ENCODE measurements at regions not wholly inside any gene's neighbourhood (a gene's known extent, or its start where the extent isn't known, plus 50 kb on each side); places are given as distances from the start of the nearest gene placed in this dataset.

DNA sequence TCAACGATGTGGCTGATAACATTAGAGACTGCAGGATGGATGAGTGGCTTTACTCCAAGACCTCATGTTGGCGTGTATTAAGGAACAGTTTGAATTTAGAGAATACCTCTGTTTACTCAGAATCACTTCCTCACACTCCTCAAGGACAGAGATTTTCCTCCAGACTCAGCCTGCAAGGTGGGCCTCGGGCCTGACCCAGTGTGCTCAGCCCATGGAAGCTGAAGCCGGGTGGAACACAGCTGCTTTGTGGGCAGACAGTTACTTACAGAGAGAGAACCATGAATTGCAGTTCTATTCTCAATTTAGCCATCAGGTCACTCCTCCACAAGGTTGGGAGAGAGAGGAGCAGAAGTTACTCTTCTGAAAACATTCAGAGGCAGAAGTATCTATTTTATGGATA is 135.8 kb downstream of the SNX19 start:
- DNase-seq, result no peak

DNA sequence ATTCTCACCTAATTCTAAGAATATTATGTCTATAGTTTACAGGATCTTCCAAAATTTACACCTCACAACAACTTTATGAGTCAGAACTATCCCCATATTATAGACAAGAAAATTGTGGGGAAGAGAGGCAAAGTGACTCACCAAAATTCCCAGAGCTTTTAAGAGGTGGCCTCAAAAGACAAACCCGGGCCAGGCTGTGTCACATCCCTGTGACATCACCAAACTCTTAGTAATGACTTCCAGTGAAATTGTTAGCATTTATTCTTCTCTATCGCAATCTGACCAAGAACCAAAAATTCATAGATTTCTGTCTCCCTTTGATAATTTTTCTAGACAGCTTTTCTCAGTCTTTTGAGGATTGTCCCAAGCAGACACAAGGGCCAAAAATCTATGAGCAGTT is 134.3 kb downstream of the SNX19 start:
- DNase-seq, result no peak

DNA sequence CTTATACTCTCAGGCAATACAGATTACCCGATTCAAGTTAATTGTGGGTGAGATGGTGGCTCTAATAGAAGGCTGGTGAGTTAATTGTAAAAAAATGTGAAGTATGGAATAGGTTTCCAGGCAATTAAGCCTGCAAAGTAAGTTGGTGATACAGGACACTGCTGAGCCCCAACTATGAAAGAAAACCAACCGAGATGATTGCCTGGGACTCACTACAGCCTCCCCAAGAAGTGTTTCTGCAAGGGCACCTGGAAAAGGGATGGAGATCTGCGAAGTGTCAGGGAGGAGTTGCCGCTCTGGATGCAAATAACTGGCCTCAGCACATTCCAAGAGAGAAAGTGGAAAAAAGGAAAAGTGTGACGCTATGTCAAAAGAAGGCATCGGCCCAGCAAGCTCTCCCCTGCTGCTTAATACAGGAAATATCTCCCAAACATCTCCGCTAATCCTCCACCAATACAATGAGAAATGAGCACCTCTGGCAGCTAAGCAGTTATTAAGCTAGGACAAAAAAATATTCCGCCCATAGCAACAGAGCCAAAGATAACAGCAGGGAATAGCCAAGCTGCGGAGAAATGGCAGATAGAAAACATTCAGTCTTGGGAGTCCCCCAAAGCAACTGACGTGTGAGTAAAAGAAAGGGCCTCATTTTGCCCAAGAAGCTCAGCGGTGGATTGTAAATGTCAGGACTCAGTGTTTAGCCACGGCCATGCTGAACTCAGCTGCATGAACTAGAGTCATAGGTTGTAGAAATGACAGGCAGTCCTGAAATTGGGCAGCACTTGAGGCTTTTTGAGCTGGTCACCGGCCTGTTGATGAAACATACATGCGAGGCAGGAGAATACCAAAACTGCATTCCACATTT is 133.7 kb downstream of the SNX19 start:
- DNase-seq, result no peak

DNA sequence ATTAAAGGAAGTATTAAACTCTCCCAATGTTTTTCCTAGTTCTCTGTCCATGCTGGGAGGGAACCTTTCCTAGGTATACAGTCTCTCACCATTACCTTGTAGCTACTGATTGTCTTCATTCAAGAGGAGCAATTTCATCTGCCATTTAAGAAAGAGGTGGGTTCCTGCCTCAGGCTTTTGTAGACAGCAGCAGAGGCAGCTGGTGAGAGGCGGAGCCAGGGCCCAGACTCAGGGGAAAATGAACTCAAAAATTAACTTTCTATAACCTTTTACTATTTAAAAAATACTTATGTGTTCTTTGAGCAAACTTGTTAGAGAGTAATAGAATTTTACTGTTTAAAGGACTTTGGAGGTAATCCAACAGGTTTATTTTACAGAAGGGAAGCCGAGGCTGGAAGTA is 133.0 kb downstream of the SNX19 start:
- no peak for DNase-seq

DNA sequence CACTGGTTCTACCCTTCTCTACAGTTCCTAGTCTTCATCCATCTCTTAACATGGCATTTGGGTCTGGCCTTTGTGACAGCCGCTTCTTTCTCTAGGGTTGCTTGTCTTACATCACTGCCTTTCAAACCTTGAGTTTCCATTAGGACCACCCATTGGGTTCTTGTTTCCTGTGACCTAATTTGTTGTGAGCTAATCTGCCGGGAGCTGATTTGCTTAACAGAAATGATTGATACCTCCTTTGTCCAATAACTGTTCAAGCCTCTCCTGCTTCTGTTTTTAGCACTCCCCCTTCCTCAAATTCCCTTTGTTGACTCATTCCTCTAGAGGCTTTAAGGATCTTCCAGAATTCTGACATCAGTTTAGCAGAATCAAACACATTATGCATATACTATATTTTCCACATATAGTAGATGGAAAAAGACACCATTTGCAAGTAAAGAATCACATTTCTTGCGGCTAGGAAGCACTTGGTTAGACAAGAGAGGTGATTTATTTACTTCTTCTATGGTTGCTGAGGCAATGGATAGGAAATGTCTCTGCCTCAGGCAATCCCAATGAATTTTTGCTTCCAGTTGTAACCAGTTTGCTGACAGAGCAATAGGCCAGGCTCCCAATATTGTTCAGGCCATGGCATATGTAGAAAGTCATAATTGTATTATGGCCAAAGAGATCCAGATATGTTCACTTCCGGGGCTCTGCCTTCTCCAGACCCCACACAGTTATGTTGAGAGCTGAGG is 130.7 kb downstream of the SNX19 start:
- no peak for DNase-seq

DNA sequence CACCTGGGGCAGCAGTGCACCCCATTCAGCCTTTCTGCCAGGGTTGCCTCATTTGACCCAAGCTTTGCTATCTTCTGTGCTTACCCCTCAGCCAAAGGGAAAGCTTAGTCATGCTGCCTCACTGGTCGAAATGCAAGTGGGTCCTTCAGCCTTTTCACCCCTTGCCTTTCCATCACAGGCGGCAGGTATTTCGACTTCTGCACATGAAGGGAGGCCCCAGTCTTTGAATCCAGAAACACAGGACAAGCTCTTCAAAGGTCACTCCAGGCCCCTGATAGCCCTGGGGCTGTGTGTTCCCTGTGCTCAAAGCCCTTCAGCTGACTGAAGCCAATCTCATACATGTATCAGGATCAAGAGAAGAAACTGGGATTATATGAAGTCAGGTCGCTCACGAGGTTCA is 129.7 kb downstream of the SNX19 start:
- DNase-seq, result no peak

DNA sequence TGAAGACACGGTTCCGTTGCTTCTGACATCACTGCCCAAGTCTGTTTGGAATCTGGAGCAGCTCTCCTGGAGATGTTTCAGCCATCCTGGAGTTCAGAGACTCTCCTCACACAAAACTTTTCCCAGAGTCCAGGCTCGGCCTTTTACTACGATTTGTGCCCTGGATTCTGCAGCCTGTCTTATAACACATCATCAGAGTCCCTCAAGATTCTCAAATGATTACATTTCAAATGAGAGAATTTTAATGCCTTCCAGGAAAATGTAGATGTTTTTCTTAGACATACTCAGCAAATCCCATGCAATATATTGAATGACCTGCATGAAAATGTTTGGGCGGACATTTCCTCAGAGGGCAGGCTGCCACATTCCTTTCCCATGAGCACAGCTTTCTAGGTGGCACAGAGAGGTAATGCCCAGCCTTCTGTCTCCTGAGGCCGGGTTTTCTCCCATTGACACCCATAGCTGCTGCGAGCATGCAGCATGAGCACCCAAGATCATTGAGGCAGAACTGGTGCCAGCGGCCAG is 129.1 kb downstream of the SNX19 start:
- DNase-seq, result no peak

DNA sequence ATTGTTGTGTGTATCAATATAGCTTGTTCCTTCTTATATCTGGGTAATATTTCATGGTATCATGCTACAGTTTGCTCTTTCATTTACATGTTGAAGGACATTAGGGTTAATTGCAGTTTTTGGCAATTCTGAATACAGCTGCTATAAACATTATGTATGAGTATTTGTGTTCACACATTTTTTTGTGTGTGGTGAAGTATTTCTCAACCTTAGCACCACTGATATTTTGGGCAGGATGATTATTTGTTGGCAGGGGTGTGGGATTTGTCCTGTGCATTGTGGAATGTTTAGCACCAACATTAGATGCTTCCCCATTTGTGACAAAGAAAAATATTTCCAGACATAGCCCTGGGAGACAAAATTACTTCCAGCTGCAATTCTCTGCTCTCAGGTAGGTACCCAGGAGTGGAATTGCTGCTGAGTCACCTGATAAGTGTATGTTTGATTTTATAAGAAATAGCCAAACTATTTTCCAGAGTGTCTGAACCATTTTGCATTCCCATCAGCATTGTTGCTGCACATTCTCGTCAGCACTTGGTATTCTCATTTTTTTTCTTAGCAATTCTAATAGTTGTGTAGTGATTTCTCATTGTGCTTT is 128.2 kb downstream of the SNX19 start:
- DNase-seq, result no peak

DNA sequence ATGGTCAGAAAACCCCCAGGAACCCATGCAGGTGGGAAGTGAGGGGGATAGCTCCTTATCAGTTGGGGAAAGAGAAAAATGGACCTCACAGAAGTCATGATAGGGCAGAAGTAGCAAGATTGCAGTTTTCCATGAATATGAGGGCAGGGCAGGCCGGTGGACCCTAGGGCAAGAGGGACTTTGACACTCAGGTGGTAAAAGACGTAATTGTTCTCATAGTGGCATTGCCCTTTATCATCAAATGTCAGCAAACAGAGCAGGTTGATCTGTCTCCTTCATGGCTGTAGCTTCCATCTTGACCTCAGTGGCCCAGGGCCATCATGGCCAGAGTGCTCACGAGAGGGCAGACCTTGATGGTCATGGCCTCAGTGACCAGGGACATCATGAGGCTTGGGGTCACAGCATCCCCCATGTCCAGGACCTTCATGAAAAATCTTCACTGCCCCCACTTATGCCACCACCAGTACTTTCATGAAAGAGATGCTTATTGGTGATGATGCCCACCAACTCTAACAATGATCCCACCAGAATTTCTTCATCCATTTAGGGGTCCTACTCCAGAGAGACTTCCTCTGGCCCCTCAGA is 127.1 kb downstream of the SNX19 start:
- DNase-seq, result no peak

DNA sequence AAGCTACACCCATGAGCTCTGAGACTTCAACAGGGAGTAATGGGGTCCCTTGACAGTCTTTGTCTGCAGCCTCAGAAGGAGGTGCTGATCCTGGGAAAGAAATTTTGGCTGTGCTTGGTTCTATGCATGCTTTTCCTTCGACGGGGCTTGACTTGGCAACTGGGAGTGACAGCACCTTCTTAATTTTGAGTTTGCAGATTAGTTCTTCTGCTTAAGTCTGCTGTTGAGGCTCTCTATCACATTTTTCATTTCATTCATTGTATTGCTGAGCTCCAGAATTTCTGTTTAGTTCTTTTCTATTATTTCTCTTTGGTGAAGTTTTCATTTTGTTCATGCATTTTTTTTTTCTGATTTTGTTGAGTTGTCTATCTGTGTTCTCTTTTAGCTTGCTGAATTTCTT is 125.6 kb downstream of the SNX19 start:
- no peak for DNase-seq

DNA sequence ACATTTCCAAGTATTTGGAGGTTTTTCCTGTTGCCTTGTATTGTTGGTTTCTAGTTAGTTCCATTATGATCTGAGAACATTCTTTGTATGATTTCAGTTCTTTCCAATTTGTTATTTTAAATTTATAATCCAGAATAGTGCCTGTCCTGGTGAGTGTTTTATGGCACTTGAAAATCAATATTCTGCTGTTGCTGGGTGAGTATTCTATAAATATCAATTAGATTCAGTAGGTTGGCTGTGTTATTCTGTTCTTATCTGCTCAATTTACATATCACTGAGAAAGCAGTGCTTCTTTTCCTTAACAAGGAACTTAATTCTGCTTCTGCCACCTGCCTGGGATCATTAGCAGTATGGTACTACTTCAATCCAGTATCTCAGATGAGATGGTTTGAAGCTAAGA is 123.5 kb downstream of the SNX19 start:
- no peak for DNase-seq

DNA sequence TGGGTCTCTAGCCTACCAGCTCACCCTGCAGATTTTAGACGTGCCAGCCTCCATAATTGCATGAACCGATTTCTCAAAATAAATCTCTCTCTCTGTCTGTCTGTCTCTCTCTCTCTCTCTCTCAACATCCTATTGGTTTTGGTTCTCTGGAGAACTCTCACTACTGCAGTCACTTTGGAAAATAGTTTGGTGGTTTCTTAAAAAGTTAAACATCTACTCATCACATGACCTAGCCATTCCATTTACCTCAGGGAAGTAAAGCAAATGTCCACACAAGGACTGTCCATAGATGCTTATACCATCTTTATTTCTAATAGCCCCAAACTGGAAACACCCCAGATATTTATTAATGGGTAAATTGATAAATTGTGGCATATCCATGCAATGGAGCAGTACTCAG is 119.5 kb downstream of the SNX19 start:
- DNase-seq, result no peak

DNA sequence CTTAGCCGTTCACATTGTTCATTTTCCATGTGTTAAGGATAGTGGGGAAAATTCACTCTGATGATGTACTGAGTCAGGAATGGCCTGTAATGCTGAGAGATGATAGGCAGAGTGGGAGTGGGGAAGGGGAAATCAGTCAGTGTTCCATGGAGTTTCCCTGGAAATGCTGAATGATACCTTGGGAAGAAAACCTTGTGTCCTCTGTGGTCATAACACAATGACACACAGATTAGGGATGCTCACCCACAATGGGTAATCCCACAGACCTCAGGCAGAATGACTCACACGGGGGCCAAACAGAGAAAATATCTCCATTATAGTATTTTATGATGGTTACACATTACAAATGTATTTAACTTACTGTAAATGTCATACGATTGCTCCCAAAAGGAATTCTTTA is 118.0 kb downstream of the SNX19 start:
- no peak for DNase-seq

DNA sequence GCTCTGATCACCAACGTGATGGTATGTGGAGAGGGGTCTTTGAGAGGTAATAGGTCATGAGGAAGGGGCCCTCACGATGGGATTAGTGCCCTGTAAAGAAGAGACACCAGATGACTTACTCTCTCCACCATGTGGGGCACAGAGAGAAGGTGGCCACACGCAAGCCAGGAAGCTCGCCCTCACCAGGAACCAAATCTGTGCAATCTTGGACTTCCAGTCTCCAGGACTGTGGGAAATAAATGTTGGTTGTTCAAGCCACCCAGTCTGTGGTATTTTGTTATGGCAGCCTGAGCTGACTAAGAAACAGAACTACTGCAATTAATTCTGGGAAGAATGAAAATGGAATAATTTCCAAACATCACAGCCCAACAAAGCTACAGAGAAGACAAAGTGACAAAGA is 117.5 kb downstream of the SNX19 start:
- DNase-seq, result no peak

DNA sequence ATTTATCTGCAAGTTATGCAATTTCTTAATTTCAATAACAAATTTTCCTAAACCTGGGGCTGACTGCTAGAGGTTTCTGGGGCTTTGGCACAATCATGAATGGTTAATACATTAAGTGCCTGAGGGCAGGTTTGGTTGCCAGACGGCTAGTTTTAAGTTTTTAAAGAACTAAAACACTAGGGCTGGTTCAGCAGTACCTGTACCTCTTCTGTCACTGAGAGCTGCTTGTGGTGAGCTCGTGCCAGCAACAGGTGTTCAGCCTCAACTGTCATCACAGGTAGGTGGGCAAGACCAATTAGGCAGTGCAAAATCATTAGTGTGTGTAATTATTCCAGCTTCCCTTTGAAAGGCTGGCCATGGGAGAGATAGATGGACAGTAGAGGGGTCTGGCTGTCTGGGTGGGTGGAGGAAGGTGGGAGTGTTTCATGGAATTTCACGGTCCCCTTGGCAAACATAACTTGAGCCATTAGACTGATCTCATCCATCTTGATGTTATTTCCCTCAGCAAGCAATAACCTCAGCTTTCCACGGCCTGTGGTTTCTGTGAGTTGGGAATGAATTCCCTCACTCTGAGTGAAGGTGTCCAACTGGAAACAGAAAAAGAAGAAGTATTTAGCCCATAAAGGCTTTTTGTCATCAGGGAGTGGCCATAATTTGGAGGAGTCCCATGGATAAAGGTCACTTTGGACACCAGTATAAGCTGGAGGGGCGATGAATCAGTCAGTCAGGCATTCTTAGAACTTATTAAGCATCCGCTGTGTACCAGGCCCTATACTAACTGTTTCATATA is 114.8 kb downstream of the SNX19 start:
- DNase-seq, result no peak

DNA sequence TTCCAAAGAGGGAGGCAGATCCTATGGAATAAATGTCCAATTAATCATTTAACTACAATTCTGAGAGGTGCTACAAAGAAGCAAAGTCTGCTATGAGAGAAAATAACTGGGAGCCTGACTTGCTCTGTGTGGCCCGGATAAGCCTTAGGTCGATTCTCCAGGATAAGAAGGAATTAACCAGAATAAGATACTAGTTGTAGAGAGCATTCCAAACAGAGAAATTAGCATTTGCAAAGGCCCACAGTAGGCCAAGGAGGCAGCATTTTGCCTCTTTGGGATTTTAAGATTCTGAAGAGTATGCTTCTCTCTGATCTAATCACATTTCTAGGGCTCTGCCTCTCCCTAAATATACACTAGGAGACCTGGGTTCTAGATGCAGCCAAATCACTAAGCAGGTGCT is 113.7 kb downstream of the SNX19 start:
- DNase-seq, result no peak

DNA sequence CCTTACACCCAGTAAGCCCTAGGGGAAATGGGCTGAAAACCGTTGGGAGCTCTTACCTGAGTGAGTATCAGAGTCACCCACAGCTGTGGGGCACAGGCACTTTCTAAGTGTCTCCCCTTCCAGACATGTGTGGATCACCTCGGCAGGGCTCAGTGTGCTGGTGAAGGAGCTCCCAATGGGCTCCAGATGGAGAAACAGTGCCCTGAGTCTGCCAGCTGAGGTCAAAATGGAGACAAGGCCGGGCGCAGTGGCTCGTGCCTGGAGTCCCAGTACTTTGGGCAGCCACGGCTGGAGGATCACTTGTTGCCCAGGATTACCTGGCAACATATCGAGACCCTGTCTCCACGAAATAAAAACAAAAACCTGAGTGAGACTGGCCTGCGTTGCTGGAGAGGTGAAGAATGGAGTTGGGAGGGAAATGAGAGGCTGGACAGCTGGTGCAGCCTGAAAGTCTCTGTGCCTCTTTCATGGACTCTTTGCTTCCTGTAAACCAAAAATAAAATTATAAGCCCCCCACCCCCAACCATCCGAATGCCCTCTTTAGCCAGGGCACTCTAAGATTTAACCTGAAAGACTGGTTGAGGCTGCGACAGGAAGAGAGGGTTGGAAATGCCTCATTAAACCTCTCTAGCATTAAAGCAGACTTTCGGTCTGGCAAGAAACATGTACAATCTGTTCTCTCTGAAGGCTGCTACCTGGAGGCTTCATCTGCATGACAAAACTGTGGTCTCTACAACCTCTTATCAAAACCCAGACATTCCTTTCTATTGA is 111.8 kb downstream of the SNX19 start:
- DNase-seq, result no peak

DNA sequence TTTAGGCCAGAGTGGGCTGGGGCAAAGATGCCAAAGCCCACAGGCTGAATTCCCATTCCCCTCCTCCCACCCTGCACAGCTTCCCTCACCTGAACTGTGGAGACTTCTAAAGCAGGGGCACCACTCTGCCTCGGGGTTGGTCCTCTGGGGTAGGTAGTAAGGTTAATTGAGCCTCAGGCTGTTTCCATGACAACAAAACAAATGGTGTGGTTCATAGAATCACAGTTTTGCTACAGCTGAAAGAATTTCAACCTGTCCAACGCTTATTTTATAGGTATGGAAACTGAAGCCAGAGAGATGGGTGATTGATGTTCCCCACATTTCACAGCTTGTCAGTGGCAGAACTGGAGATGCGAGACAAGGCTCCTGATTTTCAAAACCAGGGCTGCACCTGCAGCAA is 109.5 kb downstream of the SNX19 start:
- DNase-seq, result no peak

DNA sequence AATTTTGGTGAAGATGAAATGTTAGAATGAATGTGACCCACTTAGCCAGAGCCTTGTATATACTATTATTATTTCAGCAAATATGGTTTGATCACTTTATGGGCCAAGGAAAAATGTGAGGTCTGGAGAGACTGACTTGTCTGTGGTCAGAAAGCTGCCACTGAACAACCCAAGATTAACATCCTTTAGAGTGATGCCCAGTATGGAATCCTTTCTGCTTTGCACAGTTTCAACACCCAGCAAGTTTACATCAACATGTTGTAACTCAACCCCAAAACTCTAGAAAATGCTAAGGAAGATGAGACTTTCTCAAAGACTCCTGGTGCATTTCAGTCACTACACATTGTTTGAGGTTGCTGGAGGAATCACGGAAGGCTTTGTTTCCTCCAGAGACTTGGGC is 107.7 kb downstream of the SNX19 start:
- no peak for DNase-seq

DNA sequence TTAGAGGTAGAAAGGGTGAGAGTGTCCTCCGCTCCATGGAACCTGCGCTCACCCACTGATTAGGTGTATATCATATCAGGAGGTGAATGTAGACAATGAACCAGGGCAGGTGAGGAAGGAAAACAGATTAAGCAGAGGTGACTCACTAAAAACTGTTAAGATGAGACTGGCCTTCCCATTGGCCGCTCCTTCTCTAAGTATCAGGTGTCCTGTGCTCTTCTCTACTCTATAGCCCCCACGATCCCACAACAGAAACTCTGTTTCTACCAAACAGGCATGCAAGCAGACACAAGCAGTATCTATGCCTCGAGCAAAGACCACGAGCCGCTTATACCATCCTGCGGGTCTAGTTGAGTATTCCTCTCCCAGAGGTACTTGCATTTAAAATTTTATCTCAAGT is 103.1 kb downstream of the SNX19 start:
- no peak for DNase-seq

DNA sequence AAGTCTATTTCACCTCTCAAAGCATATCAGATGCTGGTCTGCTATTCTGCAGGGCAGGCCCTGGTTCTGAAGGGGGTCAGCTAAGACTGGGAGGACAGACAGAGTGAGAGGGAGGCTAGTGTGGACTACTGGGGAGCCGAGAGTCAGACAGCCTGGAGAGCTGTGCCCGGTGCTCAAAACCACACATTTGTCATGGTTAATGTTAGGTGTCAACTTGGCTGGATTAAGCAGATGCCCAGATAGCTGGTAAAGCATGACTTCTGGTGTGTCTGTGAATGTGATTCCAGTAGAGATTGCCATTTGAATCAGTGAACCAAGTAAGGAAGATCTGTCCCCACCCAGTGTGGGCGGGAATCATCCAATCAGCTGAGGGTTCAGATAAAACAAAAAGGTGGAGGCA is 102.6 kb downstream of the SNX19 start:
- DNase-seq, result no peak

All from NCI-H1092 (cell line).